MM.1S (cell line): ENCODE measurements at regions not wholly inside any gene's neighbourhood (a gene's known extent, or its start where the extent isn't known, plus 50 kb on each side); places are given as distances from the start of the nearest gene placed in this dataset.

Experiments used
- EZH2 ChIP-seq: fragments of 300-600 bp; sonication (generic); optimal IDR thresholded peaks from 2 replicates; pipeline ENCODE3; 2017; ENCODE audit warnings: low read depth, mild to moderate bottlenecking, antibody characterized with exemption, low read length, mixed read lengths
- EZH2phosphoT487 ChIP-seq: fragments of 300-600 bp; sonication (generic); IDR thresholded peaks from 2 replicates; pipeline ENCODE4 v1.6.1; 2018; ENCODE audit warnings: antibody characterized with exemption, low read length

- no peak for TF ChIP-seq EZH2
- TF ChIP-seq EZH2phosphoT487, result no peak
Measured at GRCh38 chr13:47249266-47249665, 352.4 kb upstream of the HTR2A start.
